Right renal cortex interstitium (tissue), 3 donors: ENCODE measurements at regions not wholly inside any gene's neighbourhood (a gene's known extent, or its start where the extent isn't known, plus 50 kb on each side); places are given as distances from the start of the nearest gene placed in this dataset.
"Not testable (repeated sequence)": the region's sequence is repeated elsewhere in the genome, so short reads cannot be mapped to it uniquely, and the experiment has no call there.

Source experiments
- DNase-seq, 3 donors: peaks; one replicate each; pipeline ENCODE4 v3.0.0-alpha.2; 2013; ENCODE audit warnings: low read depth in 3 of 3, low spot score in 2 of 3

GRCh38 chr17:52965856-52966255, 807.3 kb upstream of the CA10 start:
- no peak for DNase-seq

- DNase-seq: not testable (repeated sequence)
Observed at GRCh38 chr17:52961751-52962150, 803.2 kb upstream of the CA10 start.

- no peak for DNase-seq
Observed at GRCh38 chr17:52957411-52957810, 798.9 kb upstream of the CA10 start.

DNA sequence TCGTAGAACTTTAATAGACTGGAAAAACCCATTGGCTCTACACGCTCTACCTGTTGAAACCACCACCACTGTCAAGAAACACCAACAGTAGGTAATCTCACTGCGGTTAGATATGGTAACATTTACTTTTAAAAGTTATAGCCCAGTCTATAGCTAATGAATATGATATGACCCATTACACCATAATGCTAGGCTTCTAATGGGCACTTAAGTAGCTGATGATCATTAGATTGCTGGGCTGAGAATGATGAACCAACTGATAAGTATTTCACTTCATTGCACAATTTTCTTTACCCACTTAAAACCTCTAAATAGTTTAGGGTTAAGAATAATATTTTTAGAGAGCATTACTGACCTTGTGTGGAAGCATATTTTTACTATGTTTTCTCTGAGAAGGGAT, 788.9 kb upstream of the CA10 start:
- no peak for DNase-seq

- DNase-seq: no peak
Observed at GRCh38 chr17:52938623-52939230, 780.2 kb upstream of the CA10 start.

GRCh38 chr17:52930581-52930980, 772.1 kb upstream of the CA10 start:
- no peak for DNase-seq

GRCh38 chr17:52930145-52930544, 771.6 kb upstream of the CA10 start:
- no peak for DNase-seq

- no peak for DNase-seq
Observed at GRCh38 chr17:52923658-52924057, 765.1 kb upstream of the CA10 start.

DNA sequence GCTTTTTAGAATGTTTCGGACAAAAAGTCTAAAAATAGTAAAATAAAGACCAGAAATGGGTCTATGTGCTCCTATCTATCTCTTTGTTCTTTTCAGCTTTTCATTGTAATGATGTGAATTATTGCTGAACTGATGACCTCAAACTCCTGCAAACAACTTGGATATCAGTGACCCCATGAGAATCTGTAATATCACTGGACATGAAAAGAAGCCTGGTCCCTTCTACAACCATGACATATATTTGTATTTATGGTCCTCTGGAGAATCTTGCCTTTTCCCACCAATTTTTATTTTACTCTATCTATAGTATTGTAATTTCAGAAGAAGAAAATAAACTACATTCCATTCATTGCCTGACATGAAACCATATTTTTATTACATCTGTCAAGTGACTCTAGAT, 740.7 kb upstream of the CA10 start:
- DNase-seq: no peak

- no peak for DNase-seq
Observed at GRCh38 chr17:52895272-52895671, 736.8 kb upstream of the CA10 start.

GRCh38 chr17:52892334-52892733, 733.8 kb upstream of the CA10 start:
- DNase-seq: no peak

DNA sequence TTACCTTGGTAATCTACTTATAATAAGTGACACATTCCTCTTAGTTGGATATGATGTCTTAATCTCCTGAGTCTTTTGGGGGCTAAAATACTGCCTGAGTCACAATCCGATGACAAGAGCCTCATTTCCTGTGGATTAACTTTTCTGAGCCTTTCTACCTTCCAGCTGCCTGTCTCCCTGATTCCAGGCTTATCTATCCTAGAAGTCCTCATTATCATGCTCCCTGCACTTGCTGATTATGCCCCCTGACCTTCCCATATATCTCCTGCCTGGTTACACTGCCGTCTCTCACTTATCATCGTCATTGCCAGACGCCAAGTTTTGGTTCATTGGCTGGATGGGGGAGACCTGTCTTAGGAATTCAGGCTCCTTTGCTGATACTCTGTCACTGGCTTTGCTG, 727.4 kb upstream of the CA10 start:
- no peak for DNase-seq

DNA sequence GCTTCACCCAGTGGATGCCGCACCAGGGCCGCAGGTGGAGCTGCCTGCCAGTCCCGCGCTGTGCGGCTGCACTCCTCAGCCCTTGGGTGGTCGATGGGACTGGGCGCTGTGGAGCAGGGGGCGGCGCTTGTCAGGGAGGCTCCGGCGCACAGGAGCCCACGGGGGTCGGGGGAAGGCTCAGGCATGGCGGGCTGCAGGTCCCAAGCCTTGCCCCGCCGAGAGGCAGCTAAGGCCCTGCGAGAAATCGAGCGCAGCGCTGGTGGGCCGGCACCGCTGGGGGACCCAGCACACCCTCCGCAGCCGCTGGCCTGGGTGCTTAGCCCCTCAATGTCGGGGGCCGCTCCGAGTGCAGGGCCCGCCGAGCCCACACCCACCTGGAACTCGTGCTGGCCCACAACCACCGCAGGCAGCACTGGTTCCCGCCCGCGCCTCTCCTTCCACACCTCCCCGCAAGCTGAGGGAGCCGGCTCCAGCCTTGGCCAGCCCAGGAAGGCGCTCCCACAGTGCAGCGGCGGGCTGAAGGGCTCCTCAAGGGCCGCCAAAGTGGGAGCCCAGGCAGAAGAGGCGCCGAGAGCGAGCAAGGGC, 725.5 kb upstream of the CA10 start:
- not testable (repeated sequence) for DNase-seq

GRCh38 chr17:52846767-52847166, 688.3 kb upstream of the CA10 start:
- DNase-seq: not testable (repeated sequence)

DNA sequence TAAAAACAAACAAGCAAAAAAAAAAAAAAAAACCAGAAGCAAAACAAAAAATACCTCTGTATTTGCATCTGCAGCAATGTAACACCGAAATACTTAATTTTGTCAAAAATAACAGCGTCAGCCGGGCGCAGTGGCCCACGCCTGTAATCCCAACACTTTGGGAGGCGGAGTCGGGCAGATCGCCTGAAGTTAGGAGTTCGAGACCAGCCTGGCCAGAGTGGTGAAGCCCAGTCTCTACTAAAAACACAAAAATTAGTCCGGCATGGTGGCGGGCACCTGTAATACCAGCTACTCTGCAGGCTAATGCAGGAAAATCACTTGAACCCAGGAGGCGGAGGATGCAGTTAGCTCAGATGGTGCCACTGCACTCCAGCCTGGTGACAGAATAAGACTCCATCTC, 683.5 kb upstream of the CA10 start:
- DNase-seq: no peak

- no peak for DNase-seq
Observed at GRCh38 chr17:52837492-52837891, 679.0 kb upstream of the CA10 start.

DNA sequence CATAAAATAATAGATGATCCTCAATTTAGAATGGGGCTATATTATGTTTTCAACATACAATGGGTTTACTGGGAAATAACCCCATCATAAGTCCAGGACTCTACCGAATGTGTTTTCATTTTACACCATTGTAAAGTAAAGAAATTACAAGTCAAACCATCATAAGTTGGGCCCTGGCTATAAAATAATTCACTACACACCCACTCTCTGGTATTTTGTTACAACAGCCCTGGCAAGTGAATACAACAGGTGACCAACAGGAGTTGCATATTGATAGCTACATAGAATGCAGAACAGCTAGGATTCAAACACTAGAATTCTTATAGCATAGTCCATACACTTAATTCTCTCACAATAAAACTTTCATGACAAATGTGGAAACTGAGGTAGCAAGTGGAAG, 673.0 kb upstream of the CA10 start:
- DNase-seq: no peak

DNA sequence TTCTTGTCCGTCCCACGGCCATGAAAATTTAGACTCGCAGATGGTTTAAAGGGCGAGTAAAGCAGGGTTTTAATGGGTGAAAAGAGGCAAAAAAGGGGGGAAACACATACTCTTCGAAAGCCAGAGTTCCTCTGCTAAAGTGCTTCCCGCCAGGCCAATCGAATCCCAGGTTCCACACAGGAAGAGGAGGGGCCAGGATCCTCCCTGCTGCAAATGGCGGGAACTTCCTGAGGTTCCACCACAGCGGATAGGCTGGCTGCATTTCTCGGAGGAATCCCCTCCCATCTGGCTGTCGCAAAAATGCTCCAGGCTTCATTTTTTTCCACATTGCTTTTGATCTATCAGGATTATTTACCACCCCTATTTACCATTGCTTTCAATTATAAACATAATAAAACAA, 670.1 kb upstream of the CA10 start:
- no peak for DNase-seq

DNA sequence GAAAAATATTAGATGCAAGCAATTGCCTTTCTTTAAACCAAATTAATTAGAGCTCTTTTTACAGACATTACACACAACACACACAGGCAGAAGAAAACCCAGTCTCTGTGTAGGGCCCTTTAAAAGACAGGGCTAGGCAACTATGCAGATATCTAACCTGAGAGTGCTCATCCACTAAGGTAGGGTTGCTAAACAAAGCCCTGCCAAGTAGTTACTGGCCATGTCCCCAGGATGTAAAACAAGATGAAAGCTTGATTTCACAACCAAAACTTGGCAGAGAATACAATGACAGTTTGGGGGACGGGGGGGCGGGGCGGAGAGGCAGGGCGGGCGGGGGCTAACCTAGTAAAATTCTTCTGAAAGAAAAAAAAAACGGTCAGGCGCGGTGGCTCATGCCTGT, 669.0 kb upstream of the CA10 start:
- no peak for DNase-seq

DNA sequence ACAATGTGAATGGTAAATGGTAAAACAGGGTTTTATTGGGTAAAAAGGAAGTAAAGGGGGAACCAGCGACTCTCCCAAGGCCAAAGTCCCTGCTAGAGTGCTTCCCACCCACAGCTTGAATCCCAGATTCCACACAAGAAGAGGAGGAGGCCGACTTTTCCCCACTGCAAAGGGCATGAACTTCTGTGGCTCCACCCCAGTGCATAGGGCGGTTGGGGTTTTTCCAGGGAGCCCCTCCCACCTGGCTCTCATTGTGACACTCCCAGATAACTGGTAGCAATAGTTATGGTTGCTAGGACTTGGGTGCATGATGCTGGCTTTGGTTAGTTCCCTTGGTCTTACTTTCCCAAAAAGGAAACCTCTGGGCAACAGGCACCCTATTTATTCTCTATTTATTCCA, 666.0 kb upstream of the CA10 start:
- DNase-seq: no peak

- DNase-seq: no peak
Observed at GRCh38 chr17:52823155-52823554, 664.6 kb upstream of the CA10 start.

GRCh38 chr17:52790359-52790955, 631.9 kb upstream of the CA10 start:
- DNase-seq: no peak

DNA sequence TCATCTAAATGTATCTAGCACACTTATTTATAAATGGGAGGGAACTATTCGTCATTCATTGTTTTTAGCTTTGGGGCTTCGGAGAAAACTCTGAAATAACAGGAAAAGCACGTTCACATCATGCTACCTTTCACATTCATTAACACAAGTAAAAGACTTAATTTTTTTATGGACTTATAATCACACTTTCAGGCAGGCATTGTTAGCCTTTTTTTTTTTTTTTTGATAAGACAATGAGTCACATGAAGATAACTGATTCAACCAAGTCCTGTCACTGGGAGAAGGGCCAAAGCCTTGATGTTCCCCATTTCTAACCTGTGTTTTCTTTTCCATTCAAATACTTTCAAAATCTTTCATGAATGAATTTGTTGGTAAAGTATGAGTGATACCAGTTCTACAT, 631.3 kb upstream of the CA10 start:
- DNase-seq: no peak
